ENCODE measurements at regions not wholly inside any gene's neighbourhood (a gene's known extent, or its start where the extent isn't known, plus 50 kb on each side); places are given as distances from the start of the nearest gene placed in this dataset.
"Not testable (repeated sequence)": the region's sequence is repeated elsewhere in the genome, so short reads cannot be mapped to it uniquely, and the experiment has no call there.

DNA sequence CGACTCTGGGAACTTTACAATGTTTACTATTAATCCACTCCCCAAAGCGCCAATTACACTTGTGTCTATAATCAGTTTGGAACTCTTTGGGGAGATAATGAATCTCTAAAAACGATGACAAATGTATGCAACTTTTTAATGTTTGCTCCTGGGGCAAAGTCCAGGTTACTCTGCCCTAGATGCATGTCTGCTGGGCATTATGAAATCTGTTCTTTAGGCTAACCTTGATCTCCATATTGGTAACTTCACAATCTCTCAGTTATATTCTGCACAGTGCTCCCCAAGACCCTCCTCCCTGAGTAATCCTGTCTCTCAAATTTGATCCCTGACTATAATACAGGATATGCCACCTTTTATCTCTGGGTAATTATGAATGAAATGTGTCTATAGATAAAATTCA is 152.2 kb upstream of the TRPM3 start:
- no peak for DNase-seq (ENCODE audit: extremely low spot score)
- ChIA-PET CTCF (no interaction called here), POLR2A (no interaction called here)
- no peak for TF ChIP-seq CTCF (IDR thresholded peaks at IDR 0.05; ENCODE audit: control extremely low read depth, extremely low read depth, low read depth, missing control alignments)

GRCh38 chr9:71271602-71272001 is 150.2 kb upstream of the TRPM3 start:
- CTCF ChIA-PET, result interaction anchor here (1.0 to 1.3 kb wide), 3 partner anchors 9 to 13 kb away, joined by 3 to 4 read pairs (median 3); no protein-coding TSS in a partner anchor
- POLR2A ChIA-PET, result no interaction called here

DNA sequence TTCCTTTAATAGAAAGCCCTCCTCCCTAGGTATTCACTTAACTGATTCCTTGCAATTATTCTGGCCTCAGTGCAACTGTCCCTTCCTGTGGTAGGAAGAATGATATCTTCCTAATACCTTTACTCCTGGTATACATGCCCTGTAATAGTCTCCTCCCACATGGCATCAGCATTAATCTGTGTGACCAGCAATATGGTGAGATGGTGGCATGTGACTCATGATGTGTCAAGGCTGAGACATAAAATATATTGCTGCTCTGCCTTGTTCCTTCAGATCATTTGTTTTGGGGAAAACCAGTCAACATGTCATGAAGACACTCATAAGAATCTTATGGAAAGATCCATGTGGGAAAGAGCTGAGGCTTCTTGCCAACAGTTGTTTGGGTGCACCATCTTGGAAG is 149.1 kb upstream of the TRPM3 start:
- ChIA-PET CTCF (interaction anchor here (1.0 to 1.3 kb wide), 2 partner anchors 10 to 15 kb away, joined by 3 to 4 read pairs; no protein-coding TSS in a partner anchor), POLR2A (no interaction called here)
- TF ChIP-seq CTCF (IDR thresholded peaks at IDR 0.05; ENCODE audit: control extremely low read depth, extremely low read depth, low read depth, missing control alignments), result no peak
- no peak for DNase-seq (ENCODE audit: extremely low spot score)

More at GRCh38 chr9:71271602-71272001, 150.2 kb upstream of the TRPM3 start:
- no peak for TF ChIP-seq CTCF (IDR thresholded peaks at IDR 0.05; ENCODE audit: control extremely low read depth, extremely low read depth, low read depth, missing control alignments)
- no peak for DNase-seq (ENCODE audit: extremely low spot score)

GRCh38 chr9:71269859-71270258 is 148.4 kb upstream of the TRPM3 start:
- ChIA-PET POLR2A (no interaction called here), CTCF (no interaction called here)
- no peak for TF ChIP-seq CTCF (IDR thresholded peaks at IDR 0.05; ENCODE audit: control extremely low read depth, extremely low read depth, low read depth, missing control alignments)
- DNase-seq (ENCODE audit: extremely low spot score), result no peak

DNA sequence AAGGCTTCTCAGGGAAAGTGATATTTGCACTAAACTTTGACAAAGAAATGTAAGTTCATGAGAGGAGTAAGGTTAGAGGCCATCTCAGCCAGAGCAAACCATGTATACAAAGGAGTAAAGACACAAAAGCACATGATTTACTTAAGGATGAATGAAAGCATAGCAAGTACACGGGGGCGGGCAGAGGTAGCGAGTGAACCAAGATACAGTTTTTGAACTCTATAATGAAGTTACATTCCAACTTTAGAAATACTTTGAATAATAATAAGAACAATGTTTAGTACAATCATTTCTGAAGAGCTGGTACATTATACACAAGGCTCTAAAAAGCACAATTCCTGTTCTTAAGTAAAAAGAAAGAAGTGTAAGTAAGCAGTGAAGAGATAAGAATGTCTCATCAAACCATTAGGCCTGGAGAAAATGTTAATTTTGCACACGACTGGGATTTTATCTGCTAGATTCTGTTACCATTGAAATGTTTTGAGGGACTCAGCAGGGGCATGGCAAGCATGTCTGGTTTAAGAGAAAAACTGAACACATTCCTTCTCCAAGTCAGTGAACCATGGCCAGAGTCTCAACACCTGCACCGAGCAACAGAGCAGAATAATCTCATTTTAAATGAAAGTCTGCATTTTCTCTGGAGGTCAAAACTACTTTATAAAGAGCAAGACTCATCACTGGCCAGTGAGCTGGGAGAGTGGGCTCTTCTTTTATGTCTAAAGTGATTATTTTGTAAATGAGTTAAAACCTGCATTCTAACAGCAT is 147.6 kb upstream of the TRPM3 start:
- DNase-seq (ENCODE audit: extremely low spot score), result no peak
- no peak for TF ChIP-seq CTCF (IDR thresholded peaks at IDR 0.05; ENCODE audit: control extremely low read depth, extremely low read depth, low read depth, missing control alignments)
- CTCF ChIA-PET, result no interaction called here
- POLR2A ChIA-PET, result no interaction called here

DNA sequence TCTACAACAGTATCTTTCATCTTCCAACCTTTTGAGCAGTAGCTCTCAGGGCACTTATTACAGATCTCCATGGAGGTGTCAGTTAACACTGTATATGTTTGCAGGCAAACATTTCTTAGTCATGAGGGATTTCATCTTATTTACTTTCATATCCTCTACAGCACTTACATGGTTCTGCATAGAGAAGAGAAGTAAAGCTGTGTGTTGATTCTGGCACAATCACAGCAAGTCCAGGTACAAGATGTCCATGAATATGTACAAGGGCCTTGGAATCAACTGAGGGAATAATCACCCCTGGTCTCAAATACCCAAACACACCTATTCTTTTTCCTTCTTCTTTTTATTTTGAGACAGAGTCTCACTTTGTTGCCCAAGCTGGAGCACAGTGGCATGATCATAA is 142.0 kb upstream of the TRPM3 start:
- no peak for DNase-seq (ENCODE audit: extremely low spot score)
- CTCF ChIA-PET, result interaction anchor here (2.4 kb wide), 1 partner anchor 21 kb away, joined by 9 read pairs; no protein-coding TSS in a partner anchor
- no peak for TF ChIP-seq CTCF (IDR thresholded peaks at IDR 0.05; ENCODE audit: control extremely low read depth, extremely low read depth, low read depth, missing control alignments)
- POLR2A ChIA-PET, result no interaction called here

DNA sequence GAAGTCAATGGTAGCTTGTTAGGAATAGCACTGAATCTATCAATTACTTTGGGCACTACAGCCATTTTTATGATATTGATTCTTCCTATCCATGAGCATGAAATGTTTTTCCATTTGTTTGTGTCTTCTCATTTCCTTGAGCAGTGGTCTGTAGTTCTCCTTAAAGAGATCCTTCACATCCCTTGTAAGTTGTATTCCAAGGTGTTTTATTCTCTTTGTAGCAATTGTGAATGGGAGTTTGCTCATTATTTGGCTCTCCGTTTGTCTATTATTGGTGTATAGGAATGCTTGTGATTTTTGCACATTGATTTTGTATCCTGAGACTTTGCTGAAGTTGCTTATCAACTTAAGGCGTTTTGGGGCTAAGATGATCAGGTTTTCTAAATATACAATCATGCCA is 139.0 kb upstream of the TRPM3 start:
- DNase-seq (ENCODE audit: extremely low spot score); POLR2A ChIA-PET: not testable (repeated sequence)
- CTCF ChIA-PET, result interaction anchor here (1.9 kb wide), 1 partner anchor 25 kb away, joined by 6 read pairs; no protein-coding TSS in a partner anchor

Data from GM10248 (cell line).